Spinal cord (tissue), 9 donors: ENCODE measurements at regions not wholly inside any gene's neighbourhood (a gene's known extent, or its start where the extent isn't known, plus 50 kb on each side); places are given as distances from the start of the nearest gene placed in this dataset.

Experiments used
- DNase-seq, 6 donors: peaks; one replicate each; pipeline versions ENCODE4 v3.0.0 to v3.0.0-alpha.2; 2013 to 2015; ENCODE audit warnings: low spot score in 6 of 6, low read depth in 4 of 6
- H3K27ac ChIP-seq: one replicate; pipeline ENCODE4 v1.5.1; 2013; ENCODE audit warnings: low read depth, low read length, control low read depth
- H3K27me3 ChIP-seq: one replicate; pipeline ENCODE4 v1.6.1; 2013; ENCODE audit warnings: low read length; ENCODE audit not compliant: control insufficient read depth, insufficient read depth
- H3K36me3 ChIP-seq: one replicate; pipeline ENCODE4 v1.6.1; 2013; ENCODE audit warnings: low read length; ENCODE audit not compliant: control insufficient read depth, insufficient read depth
- H3K4me1 ChIP-seq: one replicate; pipeline ENCODE4 v1.6.1; 2013; ENCODE audit warnings: low read length; ENCODE audit not compliant: control insufficient read depth, insufficient read depth
- H3K4me3 ChIP-seq: one replicate; pipeline ENCODE4 v1.5.1; 2013; ENCODE audit warnings: low read depth, low read length, control low read depth
- H3K9me3 ChIP-seq: one replicate; pipeline ENCODE4 v1.6.1; 2013; ENCODE audit warnings: low read length; ENCODE audit not compliant: control insufficient read depth, insufficient read depth
- WGBS: methylation state at CpG from one replicate; pipeline ENCODE4 v1.1.5; 2013; ENCODE audit warnings: missing lambda C conversion rate; ENCODE audit not compliant: insufficient coverage; 5-methylcytosine and 5-hydroxymethylcytosine counted together
- donor health status: healthy.

DNA sequence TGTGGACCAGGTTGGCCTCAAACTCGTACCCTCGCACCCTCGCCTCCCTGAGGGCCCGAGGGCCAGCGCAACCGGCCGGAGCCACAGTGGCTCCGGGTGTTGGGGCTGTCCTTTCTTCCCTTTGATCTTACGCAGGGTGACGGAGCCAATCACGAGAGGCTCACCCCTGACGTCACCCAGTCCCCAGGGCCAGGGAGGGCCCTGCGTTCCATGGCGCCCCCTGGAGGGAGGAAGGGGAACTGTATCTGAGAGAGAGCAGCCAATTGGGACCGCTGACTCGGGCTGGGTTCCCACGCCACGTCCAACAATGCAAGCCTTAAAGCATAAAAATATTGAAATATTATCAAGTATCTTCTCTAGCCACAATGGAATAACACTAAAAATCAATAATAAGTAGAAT is 432.8 kb upstream of the LRRTM4 start:
- no peaks in the 10 kb centered on the region for H3K27me3 ChIP-seq
- no peak for DNase-seq
- no peak overlapping the region for H3K27ac ChIP-seq
- H3K9me3 ChIP-seq, result no peaks in the 10 kb centered on the region
- no peaks in the 10 kb centered on the region for H3K36me3 ChIP-seq
- H3K4me3 ChIP-seq, result no peak overlapping the region
- H3K4me1 ChIP-seq, result no peaks in the 10 kb centered on the region
- 96% methylated on average over 9 of the region's 18 CpGs for WGBS

DNA sequence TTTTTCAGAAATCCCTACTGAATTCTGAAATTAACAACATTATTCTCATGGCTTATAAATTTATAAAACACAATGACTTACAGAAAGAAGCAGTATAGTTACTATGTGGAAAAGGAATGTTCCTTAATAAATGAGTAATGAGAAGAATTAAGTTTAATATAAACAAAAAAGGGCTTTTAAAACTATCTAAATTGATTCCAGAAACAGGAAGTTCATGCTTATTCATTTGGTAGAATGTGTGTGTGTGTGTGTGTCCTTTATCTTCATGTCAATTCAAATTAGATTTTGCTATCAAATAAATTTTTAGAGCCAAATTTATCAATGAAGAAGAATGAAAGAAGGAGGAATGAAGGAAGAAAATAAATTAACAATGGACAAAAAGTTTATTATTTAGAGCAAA is 440.8 kb upstream of the LRRTM4 start:
- no peak overlapping the region for H3K4me3 ChIP-seq
- H3K27me3 ChIP-seq, result no peaks in the 10 kb centered on the region
- no peaks in the 10 kb centered on the region for H3K4me1 ChIP-seq
- no peaks in the 10 kb centered on the region for H3K9me3 ChIP-seq
- no peak for DNase-seq
- no peak overlapping the region for H3K27ac ChIP-seq
- no peaks in the 10 kb centered on the region for H3K36me3 ChIP-seq

DNA sequence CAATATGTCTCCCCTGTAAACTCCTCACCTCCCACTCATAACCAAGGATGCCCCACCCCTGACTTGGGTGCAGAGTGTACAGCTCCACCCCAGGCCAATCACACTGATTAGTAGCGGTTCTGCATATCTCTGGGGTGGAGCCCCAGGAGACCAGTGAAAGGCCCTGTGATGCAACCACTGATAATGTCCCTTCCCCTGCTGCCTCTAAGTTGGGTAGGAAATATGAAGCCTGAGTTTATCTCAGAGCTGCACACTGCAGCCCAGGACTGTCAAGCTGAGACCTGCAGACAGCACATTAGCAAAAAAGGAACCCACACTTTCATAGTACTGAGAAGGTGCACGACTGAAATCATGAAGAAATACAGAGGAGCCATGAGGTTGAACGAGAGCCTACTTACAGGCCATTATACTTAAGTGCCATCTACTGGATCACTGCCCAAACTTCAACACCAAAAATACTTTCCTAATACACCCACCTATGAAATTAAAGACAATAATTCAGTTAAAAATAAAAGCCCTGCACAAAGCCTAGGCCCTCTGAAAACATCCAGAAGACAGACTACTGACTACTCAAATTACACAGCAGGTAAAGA is 455.4 kb upstream of the LRRTM4 start:
- Histone ChIP-seq H3K27me3 (no peaks in the 10 kb centered on the region), H3K9me3 (peaks cover 4% of the 10 kb centered on the region), H3K4me1 (no peaks in the 10 kb centered on the region), H3K36me3 (no peaks in the 10 kb centered on the region), H3K4me3 (no peak overlapping the region), H3K27ac (no peak overlapping the region)
- 60% methylated on average over 3 of the region's 3 CpGs for WGBS
- no peak for DNase-seq

DNA sequence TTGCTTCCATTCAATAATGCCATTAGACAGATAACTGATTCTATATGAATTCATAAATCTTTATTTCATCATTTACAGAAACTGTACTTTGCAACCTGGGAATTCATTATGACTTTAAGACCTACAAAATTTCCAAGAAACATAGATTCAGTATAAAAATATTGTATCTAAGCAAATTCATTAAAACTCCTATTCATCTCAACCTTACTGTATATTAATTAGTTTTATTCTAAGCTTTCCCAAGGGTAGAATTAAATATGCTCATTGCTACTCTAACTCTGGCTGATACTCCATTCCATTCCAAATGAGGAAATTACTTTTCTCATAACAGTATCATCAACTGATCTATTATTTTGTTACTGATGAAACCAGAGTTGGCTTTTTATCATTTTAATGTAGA is 473.0 kb upstream of the LRRTM4 start:
- Histone ChIP-seq H3K9me3 (no peaks in the 10 kb centered on the region), H3K36me3 (no peaks in the 10 kb centered on the region), H3K27me3 (no peaks in the 10 kb centered on the region), H3K4me1 (no peaks in the 10 kb centered on the region), H3K4me3 (no peak overlapping the region), H3K27ac (no peak overlapping the region)
- DNase-seq, result peak in 1 of 6 donors; percentile 78

DNA sequence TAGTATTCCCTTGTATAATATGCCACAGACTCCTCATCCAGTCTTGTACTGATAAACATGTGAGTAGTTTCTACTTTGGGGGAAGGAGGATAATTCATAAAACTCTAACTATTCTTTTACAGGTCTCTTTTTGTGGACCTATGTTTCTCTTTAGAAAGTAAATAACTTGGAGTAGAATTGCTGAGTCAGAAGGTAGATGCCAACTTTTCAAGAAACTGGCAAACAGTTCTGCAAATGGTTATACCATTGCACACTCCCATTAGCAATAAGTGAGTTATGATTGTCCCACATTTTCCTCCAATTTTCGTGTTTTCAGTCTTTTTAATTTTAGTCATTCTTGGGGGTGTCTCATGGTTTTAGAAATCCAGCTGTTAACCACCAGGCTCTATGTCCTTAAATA is 477.2 kb upstream of the LRRTM4 start:
- H3K9me3 ChIP-seq, result no peaks in the 10 kb centered on the region
- H3K4me1 ChIP-seq, result no peaks in the 10 kb centered on the region
- H3K36me3 ChIP-seq, result no peaks in the 10 kb centered on the region
- DNase-seq, result no peak
- H3K27me3 ChIP-seq, result no peaks in the 10 kb centered on the region
- no CpG with 5 or more reads among the region's 1 CpG for WGBS
- H3K4me3 ChIP-seq, result no peak overlapping the region
- no peak overlapping the region for H3K27ac ChIP-seq

DNA sequence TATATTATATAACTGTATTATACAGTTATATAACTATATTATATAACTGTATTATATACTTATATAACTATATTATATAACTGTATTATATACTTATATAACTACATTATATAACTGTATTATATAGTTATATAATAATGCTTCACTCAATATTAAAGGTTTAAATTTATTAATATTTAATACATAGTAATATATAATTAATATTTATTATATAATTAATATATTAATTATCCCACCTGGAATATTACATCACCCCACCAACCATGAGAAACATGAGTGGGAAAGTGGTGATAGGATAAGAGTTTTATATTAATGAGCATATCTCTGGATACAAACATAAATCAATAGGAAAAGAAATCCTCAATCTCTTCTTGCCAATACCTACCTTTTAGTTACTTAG is 487.1 kb upstream of the LRRTM4 start:
- Histone ChIP-seq H3K36me3 (no peaks in the 10 kb centered on the region), H3K27ac (no peak overlapping the region), H3K27me3 (no peaks in the 10 kb centered on the region), H3K9me3 (no peaks in the 10 kb centered on the region), H3K4me1 (no peaks in the 10 kb centered on the region), H3K4me3 (no peak overlapping the region)
- DNase-seq, result no peak

DNA sequence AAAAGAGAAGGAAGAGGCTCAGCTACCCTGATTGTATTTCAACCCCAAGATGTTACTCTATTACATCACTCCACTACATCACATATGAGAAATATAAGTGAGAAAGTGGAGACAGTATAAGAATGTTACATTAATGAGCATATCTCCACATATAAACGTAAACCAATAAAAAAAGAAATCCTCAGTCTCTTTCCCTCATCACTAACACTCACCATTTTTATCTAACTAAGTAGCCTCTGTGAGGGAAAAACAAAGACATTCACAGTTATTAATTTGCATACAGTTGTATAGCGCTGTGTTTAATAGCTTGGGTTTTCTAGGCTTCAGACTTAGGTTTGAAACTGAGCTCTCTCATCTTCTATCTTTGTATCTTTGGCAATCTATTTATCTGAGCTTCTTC is 489.1 kb upstream of the LRRTM4 start:
- DNase-seq, result no peak
- no peaks in the 10 kb centered on the region for H3K4me1 ChIP-seq
- H3K27me3 ChIP-seq, result no peaks in the 10 kb centered on the region
- H3K9me3 ChIP-seq, result no peaks in the 10 kb centered on the region
- H3K36me3 ChIP-seq, result no peaks in the 10 kb centered on the region
- H3K27ac ChIP-seq, result no peak overlapping the region
- H3K4me3 ChIP-seq, result no peak overlapping the region
- WGBS, result no CpG with 5 or more reads among the region's 2 CpGs

DNA sequence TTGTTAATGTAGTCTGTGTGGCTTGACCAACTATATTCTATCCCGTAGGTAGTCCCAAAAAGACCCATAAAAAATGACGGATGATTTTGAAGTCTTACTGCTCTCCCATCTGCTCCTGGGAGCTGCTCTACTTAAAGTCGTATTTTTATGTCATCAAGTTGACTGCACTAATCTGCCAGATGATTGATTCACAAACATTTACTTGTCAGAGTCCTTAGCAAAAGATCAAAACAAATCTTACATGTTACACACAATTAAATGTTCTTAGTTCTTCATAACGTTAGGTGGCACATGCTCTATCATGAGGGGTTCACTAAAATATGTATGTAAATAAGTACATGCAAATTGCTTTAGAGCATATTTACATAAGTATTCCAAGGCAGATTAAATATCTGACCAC is 498.3 kb upstream of the LRRTM4 start:
- DNase-seq, result peak in 1 of 6 donors; percentile 23
- Histone ChIP-seq H3K9me3 (no peaks in the 10 kb centered on the region), H3K27me3 (no peaks in the 10 kb centered on the region), H3K4me1 (no peaks in the 10 kb centered on the region), H3K4me3 (no peak overlapping the region), H3K36me3 (no peaks in the 10 kb centered on the region), H3K27ac (no peak overlapping the region)
- 50% methylated on average over 1 of the region's 4 CpGs for WGBS

DNA sequence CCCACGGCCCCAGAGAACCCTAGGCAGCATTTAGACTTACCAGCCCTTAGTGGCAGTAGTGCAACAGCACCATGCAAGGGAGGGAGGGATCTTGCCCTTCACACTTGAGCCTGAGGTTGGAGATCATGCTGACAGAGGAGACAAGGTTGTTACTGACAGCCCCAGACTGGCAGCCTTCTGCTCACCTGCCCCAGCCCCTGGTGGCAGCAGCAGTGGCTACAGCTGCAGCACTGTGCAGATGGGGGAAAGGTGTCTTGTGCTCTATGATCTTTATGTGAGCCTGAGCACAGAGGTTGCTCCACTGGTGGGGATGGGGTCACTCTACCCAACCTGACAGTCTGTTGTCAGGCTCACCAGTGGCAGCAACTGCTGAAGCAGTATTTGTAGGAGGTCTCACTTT is 501.2 kb upstream of the LRRTM4 start:
- H3K4me3 ChIP-seq, result no peak overlapping the region
- no peaks in the 10 kb centered on the region for H3K27me3 ChIP-seq
- no peak for DNase-seq
- no peaks in the 10 kb centered on the region for H3K36me3 ChIP-seq
- H3K4me1 ChIP-seq, result no peaks in the 10 kb centered on the region
- H3K9me3 ChIP-seq, result no peaks in the 10 kb centered on the region
- no peak overlapping the region for H3K27ac ChIP-seq
- 43% methylated on average over 1 of the region's 1 CpG for WGBS

DNA sequence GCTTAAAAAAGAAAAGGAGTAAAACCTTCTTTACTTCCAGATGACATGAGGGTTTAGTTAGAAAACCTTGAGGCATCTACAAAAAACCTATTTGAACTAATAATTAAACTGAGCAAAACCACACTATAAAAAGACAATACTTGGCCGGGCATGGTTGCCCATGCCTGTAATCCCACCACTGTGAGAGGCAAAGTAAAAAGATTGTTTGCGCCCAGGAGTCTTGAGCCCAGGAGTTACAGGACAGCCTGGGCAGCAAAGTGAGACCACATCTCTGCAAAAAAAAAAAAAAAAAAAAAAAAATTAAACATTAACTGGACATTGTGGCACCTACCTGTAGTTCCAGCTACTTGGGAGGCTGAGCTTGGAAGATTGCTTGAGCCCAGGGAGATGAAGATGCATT is 502.8 kb upstream of the LRRTM4 start:
- Histone ChIP-seq H3K27me3 (no peaks in the 10 kb centered on the region), H3K9me3 (no peaks in the 10 kb centered on the region), H3K4me3 (no peak overlapping the region), H3K36me3 (no peaks in the 10 kb centered on the region), H3K27ac (no peak overlapping the region), H3K4me1 (no peaks in the 10 kb centered on the region)
- no peak for DNase-seq
- WGBS, result no CpG with 5 or more reads among the region's 2 CpGs
